ENCODE measurements at regions not wholly inside any gene's neighbourhood (a gene's known extent, or its start where the extent isn't known, plus 50 kb on each side); places are given as distances from the start of the nearest gene placed in this dataset.

GRCh38 chr20:4070323-4071177 is 55.2 kb upstream of the RNF24 start:
- TF ChIP-seq CTCF (conservative IDR thresholded peaks at IDR 0.05 in 1 of 2, IDR thresholded peaks at IDR 0.05 in 1 of 2; ENCODE audit: low read depth in 1 of 2, low read length in 2 of 2): no peak
- TF ChIP-seq EZH2 (IDR thresholded peaks at IDR 0.05; ENCODE audit: low read length, missing control alignments): no peak
